NCI-H774 (cell line): ENCODE measurements at regions not wholly inside any gene's neighbourhood (a gene's known extent, or its start where the extent isn't known, plus 50 kb on each side); places are given as distances from the start of the nearest gene placed in this dataset.

Experiments
- DNase-seq: peaks from one replicate; lab custom pipeline; 2025; lab: John Stamatoyannopoulos, UW

DNA sequence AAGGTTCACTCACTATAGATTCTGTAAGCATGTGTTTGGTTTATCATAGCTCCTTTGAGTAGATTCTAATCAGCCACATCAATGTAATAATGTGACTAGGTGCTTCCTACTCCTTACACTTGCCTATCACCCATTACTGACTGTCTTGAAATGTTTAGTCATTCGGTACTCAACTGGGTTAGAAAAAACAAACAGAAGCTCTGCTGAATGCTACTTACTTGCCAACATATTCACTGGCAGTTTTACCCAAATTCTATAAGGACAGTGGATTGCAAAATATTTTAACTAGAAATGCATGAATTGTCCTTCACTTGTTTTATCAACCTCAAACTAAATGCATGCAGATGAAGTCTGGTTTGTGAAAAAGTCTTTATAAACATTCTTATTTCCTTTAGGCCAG, 352.1 kb upstream of the ALCAM start:
- DNase-seq: no peak

DNA sequence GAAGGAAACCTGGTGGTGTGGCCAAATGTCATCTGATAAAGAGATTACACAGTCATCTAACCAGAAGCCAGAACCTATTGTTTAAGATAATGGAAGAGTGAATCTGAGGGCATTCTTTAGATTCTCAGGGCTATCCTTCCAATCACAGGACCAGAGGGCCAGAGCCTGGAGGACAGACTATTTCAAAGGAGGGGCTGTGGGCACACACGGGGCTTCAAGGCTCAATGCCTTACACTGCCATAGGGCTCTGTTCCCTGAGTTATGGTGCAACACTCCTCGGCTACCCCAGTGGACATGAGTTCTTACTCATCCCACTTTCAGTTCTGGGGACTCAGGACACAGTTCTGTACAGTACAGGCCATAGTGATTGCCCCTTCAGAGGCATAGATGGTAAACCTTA, 343.9 kb upstream of the ALCAM start:
- no peak for DNase-seq

DNA sequence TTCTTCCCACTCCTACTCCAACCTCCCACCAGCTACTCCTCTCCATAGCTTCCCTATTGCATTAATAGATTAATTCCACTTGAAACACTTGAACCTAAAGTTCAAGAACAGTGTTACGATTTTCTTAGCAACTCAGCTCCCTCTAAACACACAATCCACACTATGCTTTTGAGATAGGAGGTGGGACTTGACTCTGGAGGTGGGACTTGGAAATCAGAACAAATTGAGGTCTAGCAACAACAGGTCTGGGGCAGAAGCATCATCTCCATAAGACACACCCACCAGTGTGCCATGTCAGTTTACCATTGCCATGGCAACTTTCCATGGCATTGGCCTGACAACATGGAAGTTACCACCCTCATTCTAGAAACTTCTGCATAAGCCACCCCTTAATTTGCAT, 336.5 kb upstream of the ALCAM start:
- no peak for DNase-seq

DNA sequence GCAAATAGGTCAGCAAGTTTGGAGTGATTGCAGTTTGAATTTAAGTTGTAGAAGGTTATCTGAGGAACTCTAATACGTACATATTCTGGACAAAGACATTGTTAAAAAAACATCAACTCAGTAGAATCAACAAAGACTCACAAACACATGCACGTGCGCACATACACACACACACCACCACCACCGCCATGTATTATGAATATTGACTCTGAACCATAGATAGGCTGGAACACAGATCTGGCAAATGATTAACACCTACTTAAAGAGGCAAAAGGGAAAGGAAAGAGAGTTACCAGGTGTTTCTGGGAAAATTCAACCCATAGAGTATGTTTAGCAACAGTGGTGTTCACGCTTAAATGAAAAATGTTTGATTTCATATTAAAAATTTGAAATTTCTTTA, 334.2 kb upstream of the ALCAM start:
- no peak for DNase-seq

GRCh38 chr3:105033081-105033480, 333.6 kb upstream of the ALCAM start:
- no peak for DNase-seq

DNA sequence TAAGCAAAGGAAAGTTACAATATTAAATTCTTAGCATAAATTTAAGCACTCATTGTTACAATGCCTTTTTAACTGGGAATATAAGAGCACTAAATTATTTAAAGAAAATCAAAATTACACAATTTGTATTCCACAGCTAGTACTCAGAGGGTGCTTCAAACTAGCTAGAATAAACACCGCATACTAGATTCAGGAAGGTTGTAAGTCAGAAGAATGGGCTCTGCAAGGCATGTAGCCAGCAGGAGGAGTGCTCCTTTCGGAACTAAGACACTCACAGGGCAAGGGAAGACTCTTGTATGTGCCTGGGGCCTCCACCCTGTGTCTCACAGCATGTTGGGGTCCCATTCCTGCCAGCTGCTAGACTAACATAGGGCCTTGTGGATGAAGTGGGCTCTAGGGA, 327.7 kb upstream of the ALCAM start:
- no peak for DNase-seq

DNA sequence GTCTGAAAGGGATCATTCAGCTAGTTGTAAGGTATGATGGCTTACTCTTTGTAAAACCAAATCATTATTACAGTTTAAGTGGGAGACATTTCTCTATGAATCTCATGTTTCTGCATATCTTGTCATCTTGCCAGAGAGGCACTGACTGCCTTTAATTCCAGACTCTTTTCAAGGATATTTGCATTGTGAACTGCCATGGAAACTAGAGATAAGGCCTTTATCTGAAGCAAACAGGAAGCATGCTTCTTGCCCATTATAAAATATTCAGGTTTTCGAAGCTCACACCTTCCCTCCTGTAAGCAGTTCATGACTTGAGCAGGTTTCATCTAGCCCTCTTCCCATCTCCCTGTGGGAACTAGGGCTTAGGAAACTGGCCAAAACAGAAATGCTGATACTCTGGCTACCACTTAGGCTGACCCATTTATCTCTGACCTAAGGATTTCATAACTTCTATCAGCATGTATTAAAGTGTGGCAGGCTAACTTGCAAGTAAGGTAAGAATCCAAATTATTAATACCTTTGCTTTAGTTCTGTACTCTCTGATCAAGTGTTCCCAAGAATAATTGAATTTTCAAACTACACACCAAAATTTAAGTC, 326.6 kb upstream of the ALCAM start:
- no peak for DNase-seq

DNA sequence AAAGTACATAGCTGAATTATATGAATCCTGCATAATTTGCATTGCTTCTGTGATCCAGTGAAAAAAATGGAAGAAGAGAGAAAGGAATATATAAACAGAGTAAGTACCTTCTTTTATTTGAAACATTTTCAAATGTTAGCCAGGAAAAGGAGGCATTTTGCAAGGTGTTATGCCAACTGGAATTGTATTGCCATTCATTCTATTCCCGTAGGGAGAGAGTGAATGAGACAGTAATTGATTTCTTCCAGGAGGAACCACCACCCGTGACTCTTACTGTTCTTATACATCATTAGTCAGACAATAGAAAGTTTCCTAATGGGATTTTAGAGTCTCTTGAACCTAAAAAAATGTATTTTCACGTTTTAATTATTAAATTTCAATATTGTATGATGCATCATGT, 324.1 kb upstream of the ALCAM start:
- no peak for DNase-seq

- DNase-seq: no peak
Observed at GRCh38 chr3:105051111-105051510, 315.6 kb upstream of the ALCAM start.

DNA sequence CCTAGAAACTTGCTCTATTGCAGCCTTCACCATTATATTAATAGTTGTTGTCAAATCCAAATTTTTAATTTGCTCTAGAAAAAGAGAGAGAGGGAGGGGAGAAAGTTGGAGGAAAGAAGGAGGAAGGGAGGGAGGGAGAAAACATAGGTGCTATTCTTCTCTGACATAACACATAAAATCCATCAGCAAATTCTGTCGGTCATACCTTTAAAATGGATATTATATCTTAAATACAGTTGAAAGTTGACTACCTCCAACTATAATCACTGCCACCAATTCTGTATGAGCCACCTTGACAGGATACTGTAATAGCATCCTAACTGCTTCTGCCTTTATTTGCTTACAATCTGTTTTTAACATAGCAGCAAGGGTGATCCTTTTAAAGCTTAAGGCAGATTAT, 314.7 kb upstream of the ALCAM start:
- DNase-seq: no peak

DNA sequence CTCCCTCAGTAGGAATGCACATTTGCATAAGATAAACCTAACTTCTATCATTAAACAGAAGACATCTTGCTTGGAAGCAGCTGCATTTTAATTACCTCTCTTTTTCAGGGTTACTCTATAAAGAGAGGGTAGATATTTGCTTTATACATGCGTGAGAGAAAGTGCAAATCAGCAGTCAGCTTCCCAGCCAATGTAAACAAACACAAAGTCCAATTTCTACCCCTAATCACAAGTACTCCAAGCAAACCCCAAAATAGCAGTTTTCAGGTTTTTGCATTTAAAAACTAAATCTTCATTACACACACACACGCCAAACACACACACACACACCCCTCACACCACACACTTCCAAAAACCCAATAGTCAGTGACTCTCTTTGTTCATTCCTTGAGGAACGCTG, 303.9 kb upstream of the ALCAM start:
- peak; percentile 10 for DNase-seq

GRCh38 chr3:105065895-105066839, 300.5 kb upstream of the ALCAM start:
- no peak for DNase-seq

DNA sequence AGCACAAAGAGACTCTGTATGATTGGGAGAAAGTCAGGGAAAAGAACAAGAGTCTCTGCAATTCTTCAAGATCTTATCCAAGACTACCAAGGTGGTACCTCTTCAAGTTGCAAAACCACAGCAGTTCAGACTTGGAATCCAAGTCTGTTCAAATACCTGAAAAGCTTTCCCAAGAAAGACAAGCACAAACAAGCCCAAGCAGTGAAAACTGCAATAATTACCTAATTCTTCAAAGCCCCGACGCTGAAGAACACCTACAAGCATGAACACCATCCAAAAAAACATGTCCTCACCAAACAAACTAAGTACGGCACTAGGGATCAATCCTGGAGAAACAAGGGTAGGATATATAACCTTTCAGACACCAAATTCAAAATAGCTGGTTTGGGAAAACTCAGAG, 299.3 kb upstream of the ALCAM start:
- DNase-seq: no peak

DNA sequence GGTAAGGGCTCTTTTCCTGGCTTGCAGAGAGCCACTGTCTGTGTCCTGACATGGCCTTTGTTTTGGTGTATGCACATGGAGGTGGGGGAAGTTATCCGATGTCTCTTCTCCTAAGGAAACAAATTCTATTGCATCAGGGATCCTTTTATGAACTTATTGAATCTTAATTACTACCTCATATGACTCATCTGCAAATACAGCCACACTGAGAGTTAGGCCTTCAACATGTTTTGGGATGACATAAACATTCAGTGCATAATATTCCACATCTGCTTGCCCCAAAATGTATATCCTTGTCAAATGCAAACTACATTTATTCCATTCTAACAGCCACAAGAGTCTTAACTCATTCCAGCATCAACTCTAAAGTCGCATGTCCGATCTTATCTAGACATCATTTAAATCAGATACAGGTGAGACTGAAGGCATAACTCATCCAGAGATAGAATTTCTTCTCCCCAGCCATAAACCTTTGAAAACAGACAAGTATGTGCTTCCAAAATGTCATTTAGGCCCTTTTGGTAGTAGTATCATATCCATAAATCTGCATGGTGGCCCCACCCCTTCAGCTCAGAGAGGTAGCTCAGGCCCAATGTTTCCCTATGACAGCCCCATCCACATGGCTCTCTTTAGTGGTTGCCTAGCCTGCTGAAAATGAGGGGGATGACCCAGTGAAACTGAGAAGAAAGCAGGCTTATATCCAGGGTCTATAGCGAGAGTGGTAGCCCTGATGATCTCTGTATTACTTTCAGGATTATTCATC, 289.5 kb upstream of the ALCAM start:
- DNase-seq: no peak

DNA sequence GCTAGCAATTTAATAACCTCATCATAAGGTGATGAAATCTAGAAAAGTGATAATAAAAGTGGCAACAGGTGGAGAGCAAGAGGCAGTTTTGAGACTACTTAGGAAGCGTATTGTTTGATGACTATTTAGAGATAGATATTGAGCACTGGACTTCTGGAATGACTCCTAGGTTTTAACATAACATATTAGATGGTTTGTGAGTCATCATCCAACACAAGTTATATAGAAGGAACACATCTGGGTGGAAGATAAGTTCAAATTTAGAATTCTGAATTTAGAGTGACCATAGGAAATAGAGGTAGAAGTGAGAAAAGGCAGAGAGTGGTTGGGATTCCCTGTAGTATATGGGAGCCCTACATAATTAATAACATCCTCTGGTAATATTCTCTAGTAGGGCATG, 282.8 kb upstream of the ALCAM start:
- no peak for DNase-seq

DNA sequence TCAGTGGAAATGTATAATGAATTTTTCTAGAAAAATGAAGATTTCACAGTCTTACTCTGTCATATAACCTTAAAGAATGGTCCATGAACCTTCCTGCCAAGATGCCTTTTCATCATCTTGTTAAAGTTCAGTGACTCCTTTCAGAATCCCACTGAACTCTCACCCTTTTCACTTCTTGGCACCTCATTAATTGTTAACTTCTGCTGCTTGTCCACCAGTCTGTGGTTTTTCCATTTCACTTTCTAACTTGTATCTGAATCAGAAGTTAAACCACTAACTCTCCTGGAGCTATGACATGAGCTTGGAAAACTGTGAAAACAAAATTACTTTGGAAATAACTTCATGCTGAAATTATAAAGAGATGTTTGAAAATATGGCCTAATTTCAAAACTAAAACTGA, 281.2 kb upstream of the ALCAM start:
- no peak for DNase-seq

GRCh38 chr3:105093371-105094252, 273.1 kb upstream of the ALCAM start:
- DNase-seq: no peak

- DNase-seq: no peak
Observed at GRCh38 chr3:105094588-105094987, 272.1 kb upstream of the ALCAM start.

DNA sequence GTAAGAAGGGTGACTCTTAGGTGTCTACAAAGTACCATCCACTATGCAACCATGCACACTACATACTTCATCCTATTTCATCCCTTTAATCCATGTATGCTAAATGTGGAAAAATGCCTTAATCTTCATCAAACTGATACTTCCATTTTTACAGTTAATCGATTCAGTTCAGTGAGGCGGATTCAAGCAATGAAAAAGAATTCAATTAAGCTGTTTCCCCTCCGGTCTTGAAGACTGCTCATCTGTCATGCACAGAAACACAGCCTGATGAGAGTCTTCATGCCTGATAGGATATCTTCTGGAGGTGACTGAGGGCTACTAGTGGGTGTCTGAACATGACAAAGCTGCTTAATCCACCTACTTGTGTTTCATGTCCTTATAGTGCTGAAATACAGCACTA, 270.6 kb upstream of the ALCAM start:
- DNase-seq: no peak

DNA sequence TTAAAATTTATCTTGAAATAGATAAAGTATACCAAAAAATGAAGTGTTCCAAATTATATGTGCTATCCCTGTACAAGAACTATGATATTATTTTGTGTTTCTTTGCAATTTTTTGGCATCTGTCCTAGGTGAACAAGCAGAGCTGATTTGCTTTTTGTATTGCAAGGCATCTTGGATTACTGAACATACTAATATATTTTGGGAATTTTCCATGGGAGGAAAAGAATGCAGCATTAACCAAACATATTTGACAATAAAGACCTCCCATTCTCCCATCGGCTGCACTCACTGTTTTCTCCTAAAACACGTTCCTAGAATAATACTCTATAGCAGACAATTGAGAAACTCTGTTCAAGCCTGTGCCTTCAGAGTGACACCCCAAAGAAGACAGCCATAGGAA, 265.1 kb upstream of the ALCAM start:
- no peak for DNase-seq

- no peak for DNase-seq
Observed at GRCh38 chr3:105103139-105103538, 263.6 kb upstream of the ALCAM start.

GRCh38 chr3:105108823-105109222, 257.9 kb upstream of the ALCAM start:
- DNase-seq: no peak
